Panc1 (cell line): ENCODE measurements at regions not wholly inside any gene's neighbourhood (a gene's known extent, or its start where the extent isn't known, plus 50 kb on each side); places are given as distances from the start of the nearest gene placed in this dataset.

Experiments
- ATAC-seq: fragments of 200-7000 bp; cut with Tn5 transposase; 2 replicates; pipeline ENCODE4 v1.9.1; 2020; ENCODE audit warnings: mild to moderate bottlenecking, moderate library complexity
- BruUV-seq: library from RNA; stranded (reverse); fragments of 400-500 nt; replicated peaks from 2 replicates; lab custom pipeline; 2021; lab: Mats Ljungman, UMichigan
- CTCF ChIA-PET: fragments of 300-600 bp; sonication (Branson Sonifier 250); formaldehyde crosslinking; loops from one replicate; lab custom pipeline; 2022; ENCODE audit warnings: antibody characterized with exemption; lab: Charles Lee
- POLR2A ChIA-PET: fragments of 300-600 bp; sonication (Branson Sonifier 250); formaldehyde crosslinking; loops from one replicate; lab custom pipeline; 2022; ENCODE audit warnings: antibody characterized with exemption; lab: Charles Lee
- DNase-seq: peaks from one replicate; pipeline ENCODE4 v3.0.0-alpha.2; 2010; ENCODE audit warnings: low read depth, low spot score
- H3K27ac ChIP-seq: 2 replicates; pipeline ENCODE4 v1.5.1; 2011; ENCODE audit warnings: mild to moderate bottlenecking, low read length, inconsistent platforms
- H3K27me3 ChIP-seq: fragments of 200-500 bp; sonication (Bioruptor generic); 2 replicates; pipeline ENCODE4 v1.6.0; 2014; ENCODE audit warnings: low read length, inconsistent platforms; ENCODE audit not compliant: control insufficient read depth, insufficient read depth
- H3K36me3 ChIP-seq: fragments of 200-500 bp; sonication (Bioruptor generic); 2 replicates; pipeline ENCODE4 v1.5.1; 2014; ENCODE audit warnings: inconsistent platforms, mild to moderate bottlenecking, low read length, moderate library complexity; ENCODE audit not compliant: control insufficient read depth, insufficient read depth
- H3K4me1 ChIP-seq: 2 replicates; pipeline ENCODE4 v1.5.1; 2011; ENCODE audit warnings: inconsistent platforms, mild to moderate bottlenecking, low read length, moderate library complexity; ENCODE audit not compliant: control insufficient read depth, insufficient read depth
- H3K4me3 ChIP-seq, 2 experiments: 2 replicates each; pipeline ENCODE4 v1.5.1; 2011 to 2012; ENCODE audit warnings: low read depth in 2 of 2, low read length in 2 of 2, mild to moderate bottlenecking in 2 of 2, inconsistent platforms in 1 of 2, moderate library complexity in 1 of 2
- H3K9me3 ChIP-seq: fragments of 200-500 bp; sonication (Bioruptor generic); 2 replicates; pipeline ENCODE4 v1.5.1; 2014; ENCODE audit warnings: low read depth, mild to moderate bottlenecking, inconsistent platforms, low read length, moderate library complexity; ENCODE audit not compliant: control insufficient read depth, insufficient read depth
- POLR2AphosphoS5 ChIP-seq: IDR thresholded peaks from 2 replicates; pipeline ENCODE4 v1.6.1; 2012; ENCODE audit warnings: mild to moderate bottlenecking, low read depth, low read length, moderate library complexity
- REST ChIP-seq, 2 experiments: IDR thresholded peaks; 2 replicates each; pipeline ENCODE4 v1.6.1; 2011 to 2012; ENCODE audit warnings: low read depth in 2 of 2, control low read depth in 1 of 2, low read length in 1 of 2, mild to moderate bottlenecking in 1 of 2, moderate library complexity in 1 of 2; ENCODE audit not compliant: insufficient read depth in 1 of 2
- SIN3A ChIP-seq: IDR thresholded peaks from 2 replicates; pipeline ENCODE4 v1.6.1; 2012; ENCODE audit warnings: low read depth, mild to moderate bottlenecking, low read length, moderate library complexity, borderline replicate concordance; ENCODE audit not compliant: insufficient read depth
- TCF7L2 ChIP-seq: IDR thresholded peaks from 2 replicates; pipeline ENCODE4 v1.6.1; 2011; ENCODE audit warnings: mild to moderate bottlenecking, low read depth, low read length, inconsistent platforms
- in situ Hi-C: cut with HindIII; loops from 2 replicates; pipeline ENCODE4 v1.10.0; 2016; ENCODE audit warnings: low sequenced_read_pairs, low pct_unique_long_range_greater_than_20kb
- intact Hi-C: fragments of 100-400 bp; cut with micrococcal nuclease; formaldehyde crosslinking; loops from one replicate; pipeline ENCODE4 v1.10.0; 2022; ENCODE audit not compliant: unreplicated experiment
- TF ChIP-seq, protein P1 (sequence below): fragments of 450-650 bp; IDR thresholded peaks from 2 replicates; pipeline ENCODE4 v1.5.1; 2017; ENCODE audit warnings: mild to moderate bottlenecking

DNA sequence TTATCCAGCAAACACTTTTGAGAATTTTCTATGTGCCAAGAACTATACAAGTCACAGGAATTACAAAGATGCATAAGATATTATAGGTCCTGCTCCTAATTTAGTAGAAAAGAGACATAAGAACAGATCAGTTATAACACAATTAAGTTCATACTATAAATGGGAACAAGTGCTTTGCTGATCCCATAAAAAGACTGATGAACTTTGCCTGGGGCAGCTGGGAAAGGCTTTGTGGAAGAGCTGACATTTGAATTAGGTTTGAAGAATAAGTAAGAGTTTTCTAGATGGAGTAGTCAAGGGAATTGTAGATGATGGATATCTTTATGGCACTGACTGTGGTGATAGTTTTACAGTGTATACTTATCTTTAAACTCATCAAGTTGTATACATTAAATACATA, 76.5 kb downstream of the VCAM1 start:
- intact Hi-C loops (no loop called here), in situ Hi-C loops (no loop called here)
- DNase-seq (no peak), ATAC-seq (no peak)
- H3K4me1 ChIP-seq = no peaks in the 10 kb centered on the region
- H3K9me3 ChIP-seq = no peaks in the 10 kb centered on the region
- no TSS peak for BruUV-seq
- no peak for TF ChIP-seq REST (IDR thresholded peaks at IDR 0.05; ENCODE audit: insufficient read depth in 1 of 2, low read depth in 2 of 2, low read length in 1 of 2)
- TF ChIP-seq, protein P1, sequence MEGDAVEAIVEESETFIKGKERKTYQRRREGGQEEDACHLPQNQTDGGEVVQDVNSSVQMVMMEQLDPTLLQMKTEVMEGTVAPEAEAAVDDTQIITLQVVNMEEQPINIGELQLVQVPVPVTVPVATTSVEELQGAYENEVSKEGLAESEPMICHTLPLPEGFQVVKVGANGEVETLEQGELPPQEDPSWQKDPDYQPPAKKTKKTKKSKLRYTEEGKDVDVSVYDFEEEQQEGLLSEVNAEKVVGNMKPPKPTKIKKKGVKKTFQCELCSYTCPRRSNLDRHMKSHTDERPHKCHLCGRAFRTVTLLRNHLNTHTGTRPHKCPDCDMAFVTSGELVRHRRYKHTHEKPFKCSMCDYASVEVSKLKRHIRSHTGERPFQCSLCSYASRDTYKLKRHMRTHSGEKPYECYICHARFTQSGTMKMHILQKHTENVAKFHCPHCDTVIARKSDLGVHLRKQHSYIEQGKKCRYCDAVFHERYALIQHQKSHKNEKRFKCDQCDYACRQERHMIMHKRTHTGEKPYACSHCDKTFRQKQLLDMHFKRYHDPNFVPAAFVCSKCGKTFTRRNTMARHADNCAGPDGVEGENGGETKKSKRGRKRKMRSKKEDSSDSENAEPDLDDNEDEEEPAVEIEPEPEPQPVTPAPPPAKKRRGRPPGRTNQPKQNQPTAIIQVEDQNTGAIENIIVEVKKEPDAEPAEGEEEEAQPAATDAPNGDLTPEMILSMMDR = no peak
- no peak for TF ChIP-seq TCF7L2
- no peak for TF ChIP-seq POLR2AphosphoS5
- TF ChIP-seq SIN3A = no peak
- ChIA-PET CTCF (no interaction called here), POLR2A (no interaction called here)
- no peaks in the 10 kb centered on the region for H3K27me3 ChIP-seq
- no peak overlapping the region for H3K27ac ChIP-seq
- no peaks in the 10 kb centered on the region for H3K36me3 ChIP-seq
- H3K4me3 ChIP-seq = no peak overlapping the region

DNA sequence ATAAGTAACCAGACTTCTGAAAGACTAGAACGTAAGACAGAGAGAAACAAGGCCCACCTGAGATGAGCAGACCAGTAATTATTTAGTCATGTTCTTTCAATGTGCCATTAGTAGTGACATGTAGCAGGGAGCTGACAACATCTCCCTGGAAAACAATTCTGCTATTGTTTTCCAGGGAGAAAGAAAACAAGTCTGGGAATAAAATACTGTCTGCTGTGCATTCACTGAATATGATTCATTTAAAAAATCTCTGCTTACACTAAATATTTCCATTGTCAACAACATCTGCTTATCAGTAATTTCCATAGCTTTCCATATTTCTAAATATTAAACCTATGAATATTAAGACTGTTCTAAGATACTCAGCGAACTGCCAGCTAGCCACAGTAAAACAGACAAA, 80.0 kb downstream of the VCAM1 start:
- ChIA-PET POLR2A (no interaction called here), CTCF (interaction anchor here (0.6 kb wide), 1 partner anchor 282 kb away, joined by 4 read pairs; no protein-coding TSS in a partner anchor)
- no TSS peak for BruUV-seq
- H3K9me3 ChIP-seq = no peaks in the 10 kb centered on the region
- ATAC-seq = no peak
- H3K4me1 ChIP-seq = no peaks in the 10 kb centered on the region
- in situ Hi-C loops = no loop called here
- intact Hi-C loops = no loop called here
- TF ChIP-seq POLR2AphosphoS5 (no peak), SIN3A (no peak), TCF7L2 (no peak), REST (IDR thresholded peaks at IDR 0.05; ENCODE audit: insufficient read depth in 1 of 2, low read depth in 2 of 2, low read length in 1 of 2) (no peak)
- TF ChIP-seq, protein P1 = no peak
- H3K36me3 ChIP-seq = no peaks in the 10 kb centered on the region
- no peak for DNase-seq
- no peak overlapping the region for H3K27ac ChIP-seq
- H3K27me3 ChIP-seq = no peaks in the 10 kb centered on the region
- no peak overlapping the region for H3K4me3 ChIP-seq
